Uterus (tissue), 3 donors: ENCODE measurements at regions not wholly inside any gene's neighbourhood (a gene's known extent, or its start where the extent isn't known, plus 50 kb on each side); places are given as distances from the start of the nearest gene placed in this dataset.

Source experiments
- DNase-seq, 2 donors: peaks; one replicate each; pipeline ENCODE4 v3.0.0-alpha.2; 2019 to 2020
- H3K27ac ChIP-seq, 2 donors: fragments of 200-600 bp; sonication (generic); 1 replicate in 1 of 2; 2 replicates in 1 of 2; pipeline ENCODE4 v1.5.1; 2016 to 2018
- H3K27me3 ChIP-seq, 2 donors: fragments of 200-600 bp; sonication (generic); one replicate each; pipeline ENCODE4 v1.5.1; 2018 to 2019; ENCODE audit warnings: control low read depth in 1 of 2
- H3K36me3 ChIP-seq, 2 donors: fragments of 200-600 bp; sonication (generic); one replicate each; pipeline ENCODE4 v1.5.1; 2019; ENCODE audit warnings: control low read depth in 1 of 2
- H3K4me1 ChIP-seq, 2 donors: fragments of 200-600 bp; sonication (generic); one replicate each; pipeline ENCODE4 v1.5.1; 2018 to 2019; ENCODE audit warnings: control low read depth in 1 of 2
- H3K4me3 ChIP-seq, 2 donors: fragments of 200-600 bp; sonication (generic); 1 replicate in 1 of 2; 2 replicates in 1 of 2; pipeline ENCODE4 v1.5.1; 2018 to 2019; ENCODE audit warnings: mild to moderate bottlenecking in 1 of 2
- H3K9me3 ChIP-seq, 2 donors: fragments of 200-600 bp; sonication (generic); one replicate each; pipeline ENCODE4 v1.5.1; 2019; ENCODE audit warnings: control low read depth in 1 of 2
- POLR2A ChIP-seq, 2 donors: fragments of 450-650 bp; IDR thresholded peaks; one replicate each; pipeline ENCODE4 v1.6.1; 2016; ENCODE audit warnings: antibody characterized with exemption in 2 of 2, mild to moderate bottlenecking in 1 of 2, moderate library complexity in 1 of 2
- intact Hi-C: fragments of 100-400 bp; cut with DNase I; formaldehyde crosslinking; loops from one replicate; pipeline ENCODE4 v1.15.1; 2023; ENCODE audit warnings: low total_unique reads
- TF ChIP-seq, protein P1 (sequence below), 4 experiments: fragments of 200-600 bp in 2 of 4; fragments of 450-650 bp in 2 of 4; sonication (generic) in 2 of 4; IDR thresholded peaks; one replicate each; pipeline ENCODE4 v1.5.1; 2016 to 2019; ENCODE audit warnings: antibody characterized with exemption in 4 of 4, mild to moderate bottlenecking in 2 of 4, moderate library complexity in 1 of 4
- donor health status: DM: yes; HTN: yes; CAD: no.

GRCh38 chr5:128870373-128870772, 94.9 kb upstream of the SLC27A6 start:
- H3K9me3 ChIP-seq: no peaks in the 10 kb centered on the region
- no peaks in the 10 kb centered on the region for H3K36me3 ChIP-seq
- TF ChIP-seq, protein P1, sequence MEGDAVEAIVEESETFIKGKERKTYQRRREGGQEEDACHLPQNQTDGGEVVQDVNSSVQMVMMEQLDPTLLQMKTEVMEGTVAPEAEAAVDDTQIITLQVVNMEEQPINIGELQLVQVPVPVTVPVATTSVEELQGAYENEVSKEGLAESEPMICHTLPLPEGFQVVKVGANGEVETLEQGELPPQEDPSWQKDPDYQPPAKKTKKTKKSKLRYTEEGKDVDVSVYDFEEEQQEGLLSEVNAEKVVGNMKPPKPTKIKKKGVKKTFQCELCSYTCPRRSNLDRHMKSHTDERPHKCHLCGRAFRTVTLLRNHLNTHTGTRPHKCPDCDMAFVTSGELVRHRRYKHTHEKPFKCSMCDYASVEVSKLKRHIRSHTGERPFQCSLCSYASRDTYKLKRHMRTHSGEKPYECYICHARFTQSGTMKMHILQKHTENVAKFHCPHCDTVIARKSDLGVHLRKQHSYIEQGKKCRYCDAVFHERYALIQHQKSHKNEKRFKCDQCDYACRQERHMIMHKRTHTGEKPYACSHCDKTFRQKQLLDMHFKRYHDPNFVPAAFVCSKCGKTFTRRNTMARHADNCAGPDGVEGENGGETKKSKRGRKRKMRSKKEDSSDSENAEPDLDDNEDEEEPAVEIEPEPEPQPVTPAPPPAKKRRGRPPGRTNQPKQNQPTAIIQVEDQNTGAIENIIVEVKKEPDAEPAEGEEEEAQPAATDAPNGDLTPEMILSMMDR (IDR thresholded peaks at IDR 0.05): no peak
- TF ChIP-seq POLR2A (IDR thresholded peaks at IDR 0.05): no peak
- H3K27ac ChIP-seq: no peak overlapping the region
- DNase-seq: no peak
- no peaks in the 10 kb centered on the region for H3K4me1 ChIP-seq
- H3K27me3 ChIP-seq: no peaks in the 10 kb centered on the region
- no peak overlapping the region for H3K4me3 ChIP-seq
- intact Hi-C loops: no loop called here

- Histone ChIP-seq H3K9me3 (no peaks in the 10 kb centered on the region), H3K27ac (no peak overlapping the region), H3K4me1 (no peaks in the 10 kb centered on the region), H3K27me3 (no peaks in the 10 kb centered on the region), H3K36me3 (no peaks in the 10 kb centered on the region), H3K4me3 (no peak overlapping the region)
- intact Hi-C loops: no loop called here
- TF ChIP-seq POLR2A (IDR thresholded peaks at IDR 0.05): no peak
- DNase-seq: no peak
These were observed 94.4 kb upstream of the SLC27A6 start for GRCh38 chr5:128870923-128871322.

- TF ChIP-seq POLR2A (IDR thresholded peaks at IDR 0.05): no peak
- TF ChIP-seq, protein P1 (IDR thresholded peaks at IDR 0.05): no peak
- DNase-seq: no peak
- H3K36me3 ChIP-seq: no peaks in the 10 kb centered on the region
- no peaks in the 10 kb centered on the region for H3K4me1 ChIP-seq
- H3K27ac ChIP-seq: no peak overlapping the region
- no peaks in the 10 kb centered on the region for H3K27me3 ChIP-seq
- no peak overlapping the region for H3K4me3 ChIP-seq
- intact Hi-C loops: no loop called here
- H3K9me3 ChIP-seq: no peaks in the 10 kb centered on the region
These were observed 88.5 kb upstream of the SLC27A6 start for GRCh38 chr5:128876569-128877382.

DNA sequence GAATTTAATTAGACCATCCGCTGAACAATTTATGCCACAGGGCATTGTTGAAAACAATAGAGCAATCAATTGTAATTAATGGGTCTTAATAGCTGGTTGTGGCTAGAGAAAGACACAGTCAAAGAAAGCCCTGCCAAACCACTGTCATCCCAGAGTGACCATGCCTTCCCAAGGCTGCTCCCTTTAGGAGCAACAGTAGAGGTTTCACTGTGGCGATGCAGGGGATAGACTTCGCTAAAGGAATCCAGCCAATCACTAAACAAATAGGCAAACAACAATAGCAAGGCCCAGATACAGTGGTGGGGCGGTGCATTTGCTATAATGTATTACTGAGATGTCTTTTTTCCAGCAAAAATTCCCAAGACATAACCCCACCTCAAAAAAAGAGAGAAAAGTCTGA, 87.8 kb upstream of the SLC27A6 start:
- no peak for DNase-seq
- no peaks in the 10 kb centered on the region for H3K27me3 ChIP-seq
- intact Hi-C loops: no loop called here

GRCh38 chr5:128881502-128882018, 83.7 kb upstream of the SLC27A6 start:
- H3K27ac ChIP-seq: no peak overlapping the region
- no peaks in the 10 kb centered on the region for H3K4me1 ChIP-seq
- intact Hi-C loops: no loop called here
- H3K27me3 ChIP-seq: no peaks in the 10 kb centered on the region
- TF ChIP-seq, protein P1 (IDR thresholded peaks at IDR 0.05): no peak
- TF ChIP-seq POLR2A (IDR thresholded peaks at IDR 0.05): no peak
- no peak for DNase-seq
- no peaks in the 10 kb centered on the region for H3K9me3 ChIP-seq
- no peak overlapping the region for H3K4me3 ChIP-seq
- H3K36me3 ChIP-seq: no peaks in the 10 kb centered on the region

More for the DNA sequence above, 87.8 kb upstream of the SLC27A6 start:
- no peaks in the 10 kb centered on the region for H3K4me1 ChIP-seq
- no peaks in the 10 kb centered on the region for H3K36me3 ChIP-seq
- H3K4me3 ChIP-seq: no peak overlapping the region
- H3K27ac ChIP-seq: no peak overlapping the region
- H3K9me3 ChIP-seq: no peaks in the 10 kb centered on the region
- TF ChIP-seq, protein P1 (IDR thresholded peaks at IDR 0.05): no peak
- TF ChIP-seq POLR2A (IDR thresholded peaks at IDR 0.05): no peak
